LNCAP (cell line): ENCODE measurements at regions not wholly inside any gene's neighbourhood (a gene's known extent, or its start where the extent isn't known, plus 50 kb on each side); places are given as distances from the start of the nearest gene placed in this dataset.

Experiments
- CTCF ChIP-seq: fragments of 450-650 bp; IDR thresholded peaks from 2 replicates; pipeline ENCODE4 v1.5.1; 2017; ENCODE audit warnings: mild to moderate bottlenecking

GRCh38 chr2:198307093-198307492 lies 502.7 kb downstream of the PLCL1 start:
- TF ChIP-seq CTCF: no peak

- no peak for TF ChIP-seq CTCF
Observed at GRCh38 chr2:198304859-198305258, 500.5 kb downstream of the PLCL1 start.

- TF ChIP-seq CTCF: no peak
Observed at GRCh38 chr2:198297350-198297749, 493.0 kb downstream of the PLCL1 start.

GRCh38 chr2:198296665-198297308 lies 492.4 kb downstream of the PLCL1 start:
- TF ChIP-seq CTCF: peak; percentile 71

GRCh38 chr2:198293281-198293680 lies 488.9 kb downstream of the PLCL1 start:
- no peak for TF ChIP-seq CTCF

GRCh38 chr2:198289811-198290210 lies 485.4 kb downstream of the PLCL1 start:
- no peak for TF ChIP-seq CTCF

- TF ChIP-seq CTCF: no peak
Observed at GRCh38 chr2:198287706-198288105, 483.3 kb downstream of the PLCL1 start.

GRCh38 chr2:198285216-198285615 lies 480.8 kb downstream of the PLCL1 start:
- TF ChIP-seq CTCF: no peak
